ENCODE measurements at regions not wholly inside any gene's neighbourhood (a gene's known extent, or its start where the extent isn't known, plus 50 kb on each side); places are given as distances from the start of the nearest gene placed in this dataset.

GRCh38 chr5:135670588-135670987 is 91.8 kb upstream of the CXCL14 start:
- no peaks in the 10 kb centered on the region for H4K20me1 ChIP-seq (ENCODE audit: insufficient read depth)
- H3K27ac ChIP-seq (ENCODE audit: low read length), result no peak overlapping the region
- H3K9ac ChIP-seq (ENCODE audit: low read length), result no peak overlapping the region
- no peak overlapping the region for H3K4me3 ChIP-seq (ENCODE audit: low read length)
- H3K79me2 ChIP-seq (replicated peaks; ENCODE audit: insufficient read depth, low read length), result no peaks in the 10 kb centered on the region
- no peak overlapping the region for H3K4me2 ChIP-seq (ENCODE audit: low read length)
- no peaks in the 10 kb centered on the region for H3F3A ChIP-seq (ENCODE audit: insufficient read depth, low read length, poor library complexity, severe bottlenecking)
- no peaks in the 10 kb centered on the region for H3K9me2 ChIP-seq (ENCODE audit: insufficient read depth, low read length)
- H3K36me3 ChIP-seq (ENCODE audit: insufficient read depth, low read length), result no peaks in the 10 kb centered on the region
- H2AFZ ChIP-seq (ENCODE audit: low read depth, low read length), result no peak overlapping the region
- TF ChIP-seq RAD21 (conservative IDR thresholded peaks at IDR 0.05), result no peak
- no peak for TF ChIP-seq TAF1 (IDR thresholded peaks at IDR 0.05; ENCODE audit: low read depth)
- TF ChIP-seq POLR2AphosphoS5 (IDR thresholded peaks at IDR 0.05), result no peak
- no peak for TF ChIP-seq EZH2 (IDR thresholded peaks at IDR 0.05; ENCODE audit: borderline replicate concordance, insufficient read depth, low read length, poor library complexity, severe bottlenecking)
- TF ChIP-seq SMC3 (conservative IDR thresholded peaks at IDR 0.05; ENCODE audit: poor library complexity), result no peak
- TF ChIP-seq, protein P1, sequence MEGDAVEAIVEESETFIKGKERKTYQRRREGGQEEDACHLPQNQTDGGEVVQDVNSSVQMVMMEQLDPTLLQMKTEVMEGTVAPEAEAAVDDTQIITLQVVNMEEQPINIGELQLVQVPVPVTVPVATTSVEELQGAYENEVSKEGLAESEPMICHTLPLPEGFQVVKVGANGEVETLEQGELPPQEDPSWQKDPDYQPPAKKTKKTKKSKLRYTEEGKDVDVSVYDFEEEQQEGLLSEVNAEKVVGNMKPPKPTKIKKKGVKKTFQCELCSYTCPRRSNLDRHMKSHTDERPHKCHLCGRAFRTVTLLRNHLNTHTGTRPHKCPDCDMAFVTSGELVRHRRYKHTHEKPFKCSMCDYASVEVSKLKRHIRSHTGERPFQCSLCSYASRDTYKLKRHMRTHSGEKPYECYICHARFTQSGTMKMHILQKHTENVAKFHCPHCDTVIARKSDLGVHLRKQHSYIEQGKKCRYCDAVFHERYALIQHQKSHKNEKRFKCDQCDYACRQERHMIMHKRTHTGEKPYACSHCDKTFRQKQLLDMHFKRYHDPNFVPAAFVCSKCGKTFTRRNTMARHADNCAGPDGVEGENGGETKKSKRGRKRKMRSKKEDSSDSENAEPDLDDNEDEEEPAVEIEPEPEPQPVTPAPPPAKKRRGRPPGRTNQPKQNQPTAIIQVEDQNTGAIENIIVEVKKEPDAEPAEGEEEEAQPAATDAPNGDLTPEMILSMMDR (IDR thresholded peaks at IDR 0.05; ENCODE audit: poor library complexity, severe bottlenecking), result no peak
- TF ChIP-seq EP300 (conservative IDR thresholded peaks at IDR 0.05; ENCODE audit: poor library complexity, severe bottlenecking), result no peak
- TF ChIP-seq REST (IDR thresholded peaks at IDR 0.05; ENCODE audit: borderline replicate concordance), result no peak
- TF ChIP-seq MXI1 (conservative IDR thresholded peaks at IDR 0.05; ENCODE audit: poor library complexity, severe bottlenecking), result no peak
- H3K9me3 ChIP-seq (ENCODE audit: low read length), result no peaks in the 10 kb centered on the region
- no peaks in the 10 kb centered on the region for H3K27me3 ChIP-seq (ENCODE audit: insufficient read depth, low read depth, low read length)

DNA sequence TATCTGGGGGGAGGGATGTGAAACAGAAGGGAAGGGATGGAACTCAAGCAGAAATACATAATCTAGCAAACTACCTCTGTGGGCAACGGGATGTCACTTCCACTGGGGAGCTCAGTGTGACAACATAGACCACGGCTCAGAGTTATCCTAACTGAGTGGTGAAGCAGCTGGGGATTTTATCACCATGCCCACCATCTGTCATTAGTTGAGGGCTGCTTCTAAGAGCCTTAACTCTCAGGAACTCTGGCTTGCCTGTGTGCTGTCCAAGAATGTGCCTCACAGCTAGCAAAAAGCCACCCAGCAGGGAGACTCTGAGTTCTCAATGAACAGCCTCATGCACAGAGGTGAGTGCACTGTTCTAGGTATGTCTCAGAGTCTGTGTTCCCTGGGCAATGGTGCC is 90.6 kb upstream of the CXCL14 start:
- H3K4me2 ChIP-seq (ENCODE audit: low read length), result no peak overlapping the region
- no peaks in the 10 kb centered on the region for H4K20me1 ChIP-seq (ENCODE audit: insufficient read depth)
- no peak overlapping the region for H3K4me3 ChIP-seq (ENCODE audit: low read length)
- no peaks in the 10 kb centered on the region for H3K9me2 ChIP-seq (ENCODE audit: insufficient read depth, low read length)
- H3K27ac ChIP-seq (ENCODE audit: low read length), result no peak overlapping the region
- H3K27me3 ChIP-seq (ENCODE audit: insufficient read depth, low read depth, low read length), result no peaks in the 10 kb centered on the region
- no peak overlapping the region for H2AFZ ChIP-seq (ENCODE audit: low read depth, low read length)
- TF ChIP-seq EZH2 (IDR thresholded peaks at IDR 0.05; ENCODE audit: borderline replicate concordance, insufficient read depth, low read length, poor library complexity, severe bottlenecking) (no peak), MXI1 (conservative IDR thresholded peaks at IDR 0.05; ENCODE audit: poor library complexity, severe bottlenecking) (no peak), REST (IDR thresholded peaks at IDR 0.05; ENCODE audit: borderline replicate concordance) (no peak), SMC3 (conservative IDR thresholded peaks at IDR 0.05; ENCODE audit: poor library complexity) (no peak), RAD21 (conservative IDR thresholded peaks at IDR 0.05) (no peak), EP300 (conservative IDR thresholded peaks at IDR 0.05; ENCODE audit: poor library complexity, severe bottlenecking) (no peak), TAF1 (IDR thresholded peaks at IDR 0.05; ENCODE audit: low read depth) (no peak), POLR2AphosphoS5 (IDR thresholded peaks at IDR 0.05) (no peak)
- TF ChIP-seq, protein P1 (IDR thresholded peaks at IDR 0.05; ENCODE audit: poor library complexity, severe bottlenecking), result no peak
- H3K36me3 ChIP-seq (ENCODE audit: insufficient read depth, low read length), result no peaks in the 10 kb centered on the region
- H3F3A ChIP-seq (ENCODE audit: insufficient read depth, low read length, poor library complexity, severe bottlenecking), result no peaks in the 10 kb centered on the region
- H3K79me2 ChIP-seq (replicated peaks; ENCODE audit: insufficient read depth, low read length), result no peaks in the 10 kb centered on the region
- no peak overlapping the region for H3K9ac ChIP-seq (ENCODE audit: low read length)
- no peaks in the 10 kb centered on the region for H3K9me3 ChIP-seq (ENCODE audit: low read length)

Measured in neural cell (in vitro differentiated cells).